Osteocyte (in vitro differentiated cells): ENCODE measurements at regions not wholly inside any gene's neighbourhood (a gene's known extent, or its start where the extent isn't known, plus 50 kb on each side); places are given as distances from the start of the nearest gene placed in this dataset.

Experiments
- DNase-seq: peaks from one replicate; pipeline ENCODE4 v3.0.0; 2021; ENCODE audit warnings: mixed read lengths; ENCODE audit not compliant: unreplicated experiment; ENCODE audit errors: extremely low spot score
- H3K27ac Mint-ChIP-seq: one replicate; pipeline ENCODE4 v1.8.0; 2021; ENCODE audit warnings: mild to moderate bottlenecking, mixed read lengths; ENCODE audit not compliant: unreplicated experiment
- H3K27me3 Mint-ChIP-seq: one replicate; pipeline ENCODE4 v1.8.0; 2021; ENCODE audit warnings: mixed read lengths; ENCODE audit not compliant: unreplicated experiment
- H3K36me3 Mint-ChIP-seq: one replicate; pipeline ENCODE4 v1.8.0; 2021; ENCODE audit warnings: mixed read lengths; ENCODE audit not compliant: unreplicated experiment
- H3K4me1 Mint-ChIP-seq: one replicate; pipeline ENCODE4 v1.8.0; 2021; ENCODE audit warnings: mixed read lengths; ENCODE audit not compliant: unreplicated experiment
- H3K4me3 Mint-ChIP-seq: one replicate; pipeline ENCODE4 v1.8.0; 2021; ENCODE audit warnings: mild to moderate bottlenecking, moderate library complexity, mixed read lengths; ENCODE audit not compliant: unreplicated experiment
- H3K9me3 Mint-ChIP-seq: one replicate; pipeline ENCODE4 v1.8.0; 2021; ENCODE audit warnings: mixed read lengths; ENCODE audit not compliant: unreplicated experiment
- TF ChIP-seq, protein P1 (sequence below): fragments of 200-600 bp; sonication (generic); IDR thresholded peaks from 2 replicates; pipeline ENCODE4 v1.5.0; 2021; ENCODE audit warnings: antibody characterized with exemption, mild to moderate bottlenecking, moderate library complexity

GRCh38 chr5:126334760-126335159 lies 88.4 kb upstream of the GRAMD2B start:
- Mint-ChIP-seq H3K4me3 (no peak overlapping the region), H3K4me1 (peaks cover 18% of the 10 kb centered on the region), H3K27ac (no peak overlapping the region), H3K27me3 (no peaks in the 10 kb centered on the region), H3K36me3 (no peaks in the 10 kb centered on the region), H3K9me3 (no peaks in the 10 kb centered on the region)
- TF ChIP-seq, protein P1, sequence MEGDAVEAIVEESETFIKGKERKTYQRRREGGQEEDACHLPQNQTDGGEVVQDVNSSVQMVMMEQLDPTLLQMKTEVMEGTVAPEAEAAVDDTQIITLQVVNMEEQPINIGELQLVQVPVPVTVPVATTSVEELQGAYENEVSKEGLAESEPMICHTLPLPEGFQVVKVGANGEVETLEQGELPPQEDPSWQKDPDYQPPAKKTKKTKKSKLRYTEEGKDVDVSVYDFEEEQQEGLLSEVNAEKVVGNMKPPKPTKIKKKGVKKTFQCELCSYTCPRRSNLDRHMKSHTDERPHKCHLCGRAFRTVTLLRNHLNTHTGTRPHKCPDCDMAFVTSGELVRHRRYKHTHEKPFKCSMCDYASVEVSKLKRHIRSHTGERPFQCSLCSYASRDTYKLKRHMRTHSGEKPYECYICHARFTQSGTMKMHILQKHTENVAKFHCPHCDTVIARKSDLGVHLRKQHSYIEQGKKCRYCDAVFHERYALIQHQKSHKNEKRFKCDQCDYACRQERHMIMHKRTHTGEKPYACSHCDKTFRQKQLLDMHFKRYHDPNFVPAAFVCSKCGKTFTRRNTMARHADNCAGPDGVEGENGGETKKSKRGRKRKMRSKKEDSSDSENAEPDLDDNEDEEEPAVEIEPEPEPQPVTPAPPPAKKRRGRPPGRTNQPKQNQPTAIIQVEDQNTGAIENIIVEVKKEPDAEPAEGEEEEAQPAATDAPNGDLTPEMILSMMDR: no peak
- DNase-seq: no peak

DNA sequence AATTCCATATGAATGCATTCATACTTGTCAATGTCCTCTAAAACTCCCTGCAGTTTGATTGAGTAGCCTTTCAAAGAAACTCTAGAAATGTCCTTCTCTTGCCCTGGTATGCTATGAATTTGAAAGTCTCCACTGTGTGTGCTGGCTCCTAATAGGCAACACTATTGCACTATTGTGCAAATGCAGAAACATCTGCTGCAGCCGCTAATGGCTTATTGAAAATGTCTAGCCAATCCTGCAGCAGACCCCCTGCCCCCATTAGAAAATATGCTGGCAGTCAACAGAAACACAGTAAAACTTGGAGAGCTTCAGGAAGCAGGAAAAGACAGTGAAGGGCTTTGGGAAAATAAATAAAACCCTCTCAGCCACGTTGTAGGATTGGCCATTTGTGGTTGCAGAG lies 87.3 kb upstream of the GRAMD2B start:
- H3K36me3 Mint-ChIP-seq: no peaks in the 10 kb centered on the region
- H3K27me3 Mint-ChIP-seq: no peaks in the 10 kb centered on the region
- H3K27ac Mint-ChIP-seq: no peak overlapping the region

GRCh38 chr5:126338635-126339034 lies 84.6 kb upstream of the GRAMD2B start:
- Mint-ChIP-seq H3K4me1 (peaks cover 20% of the 10 kb centered on the region), H3K27me3 (no peaks in the 10 kb centered on the region), H3K9me3 (no peaks in the 10 kb centered on the region), H3K4me3 (no peak overlapping the region), H3K27ac (no peak overlapping the region), H3K36me3 (no peaks in the 10 kb centered on the region)
- TF ChIP-seq, protein P1: no peak
- DNase-seq: no peak

More for the DNA sequence above, 87.3 kb upstream of the GRAMD2B start:
- Mint-ChIP-seq H3K4me3 (no peak overlapping the region), H3K4me1 (peaks cover 20% of the 10 kb centered on the region), H3K9me3 (no peaks in the 10 kb centered on the region)
- TF ChIP-seq, protein P1: no peak
- DNase-seq: no peak

GRCh38 chr5:126339215-126339805 lies 83.9 kb upstream of the GRAMD2B start:
- Mint-ChIP-seq H3K36me3 (no peaks in the 10 kb centered on the region), H3K27me3 (no peaks in the 10 kb centered on the region), H3K9me3 (no peaks in the 10 kb centered on the region), H3K4me3 (no peak overlapping the region), H3K27ac (peak overlapping the region; percentile 45), H3K4me1 (peaks cover 20% of the 10 kb centered on the region)
- DNase-seq: no peak
- TF ChIP-seq, protein P1: peak; percentile 86

DNA sequence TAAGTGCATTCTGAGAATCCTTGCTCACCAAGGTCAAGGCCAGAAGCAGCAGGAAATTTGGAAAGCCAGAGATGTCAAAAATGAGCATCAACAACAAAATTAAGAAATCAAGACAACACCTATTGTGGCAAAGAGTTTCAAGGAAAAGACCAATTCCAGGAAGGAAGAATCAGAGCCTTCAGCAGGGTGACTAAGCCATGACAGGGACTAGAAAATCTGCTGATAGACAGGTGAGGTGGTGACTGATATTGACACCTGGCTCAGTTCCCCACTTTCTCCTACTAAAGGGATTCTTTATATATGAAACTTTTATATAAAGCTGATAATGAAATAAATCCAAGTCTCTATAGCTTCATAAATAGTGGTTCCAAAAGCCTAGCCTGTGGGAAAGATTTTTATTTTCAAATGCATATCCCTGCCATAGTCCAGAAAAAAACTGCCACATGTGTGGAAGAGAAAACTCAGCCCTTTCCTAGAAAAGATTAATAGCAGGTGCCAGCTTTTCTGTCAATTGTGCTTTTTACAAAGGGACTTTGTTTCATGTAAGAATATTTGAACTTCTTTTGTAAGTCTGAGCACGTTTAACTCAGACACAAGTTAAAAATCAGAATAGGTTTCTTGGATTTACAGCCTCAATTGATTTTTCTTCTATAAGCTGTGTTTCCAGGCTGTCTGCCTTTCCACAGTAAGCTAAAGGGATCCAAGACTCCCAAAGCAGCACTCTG lies 81.1 kb upstream of the GRAMD2B start:
- H3K9me3 Mint-ChIP-seq: no peaks in the 10 kb centered on the region
- no peaks in the 10 kb centered on the region for H3K27me3 Mint-ChIP-seq
- no peak for DNase-seq
- H3K27ac Mint-ChIP-seq: no peak overlapping the region
- no peak overlapping the region for H3K4me3 Mint-ChIP-seq
- TF ChIP-seq, protein P1: no peak
- no peaks in the 10 kb centered on the region for H3K36me3 Mint-ChIP-seq
- H3K4me1 Mint-ChIP-seq: peaks cover 11% of the 10 kb centered on the region
